Endometrium (tissue), 2 donors: ENCODE measurements at regions not wholly inside any gene's neighbourhood (a gene's known extent, or its start where the extent isn't known, plus 50 kb on each side); places are given as distances from the start of the nearest gene placed in this dataset.
A peak's percentile ranks its signal among the peaks of the same experiment; 100 is the strongest.

Experiments used
- FAIRE-seq: peaks from 2 replicates; lab custom pipeline; 2012; peaks lifted over from hg19 to GRCh38; lab: Jason Lieb, UNC
- donor health status: control.
- donor health status: control.

- FAIRE-seq: peak; percentile 26
Measured at GRCh38 chr2:67516899-67517530, 119.9 kb downstream of the ETAA1 start.

GRCh38 chr2:67522148-67522547 lies 125.0 kb downstream of the ETAA1 start:
- FAIRE-seq: no peak

GRCh38 chr2:67524213-67524612 lies 127.1 kb downstream of the ETAA1 start:
- no peak for FAIRE-seq

- FAIRE-seq: no peak
Measured at GRCh38 chr2:67524777-67525176, 127.6 kb downstream of the ETAA1 start.

- no peak for FAIRE-seq
Measured at GRCh38 chr2:67526283-67526682, 129.2 kb downstream of the ETAA1 start.

GRCh38 chr2:67528320-67528719 lies 131.2 kb downstream of the ETAA1 start:
- no peak for FAIRE-seq

GRCh38 chr2:67532387-67532786 lies 135.3 kb downstream of the ETAA1 start:
- FAIRE-seq: no peak

GRCh38 chr2:67534745-67535144 lies 137.6 kb downstream of the ETAA1 start:
- no peak for FAIRE-seq

GRCh38 chr2:67540962-67541361 lies 143.8 kb downstream of the ETAA1 start:
- no peak for FAIRE-seq

GRCh38 chr2:67544286-67544685 lies 147.2 kb downstream of the ETAA1 start:
- no peak for FAIRE-seq

- FAIRE-seq: no peak
Measured at GRCh38 chr2:67548317-67549201, 151.4 kb downstream of the ETAA1 start.

- no peak for FAIRE-seq
Measured at GRCh38 chr2:67559156-67559555, 162.0 kb downstream of the ETAA1 start.

GRCh38 chr2:67560771-67561456 lies 163.8 kb downstream of the ETAA1 start:
- FAIRE-seq: no peak

GRCh38 chr2:67561457-67561965 lies 164.4 kb downstream of the ETAA1 start:
- no peak for FAIRE-seq

GRCh38 chr2:67564076-67564475 lies 166.9 kb downstream of the ETAA1 start:
- FAIRE-seq: no peak

- no peak for FAIRE-seq
Measured at GRCh38 chr2:67564626-67565025, 167.5 kb downstream of the ETAA1 start.

- FAIRE-seq: no peak
Measured at GRCh38 chr2:67565262-67565661, 168.1 kb downstream of the ETAA1 start.

- FAIRE-seq: no peak
Measured at GRCh38 chr2:67565761-67566160, 168.6 kb downstream of the ETAA1 start.

GRCh38 chr2:67566285-67566684 lies 169.2 kb downstream of the ETAA1 start:
- FAIRE-seq: no peak

GRCh38 chr2:67566958-67567635 lies 170.0 kb downstream of the ETAA1 start:
- no peak for FAIRE-seq

GRCh38 chr2:67567886-67568285 lies 170.8 kb downstream of the ETAA1 start:
- no peak for FAIRE-seq

- no peak for FAIRE-seq
Measured at GRCh38 chr2:67570611-67571010, 173.5 kb downstream of the ETAA1 start.
